GM15510 (cell line): ENCODE measurements at regions not wholly inside any gene's neighbourhood (a gene's known extent, or its start where the extent isn't known, plus 50 kb on each side); places are given as distances from the start of the nearest gene placed in this dataset.

Source experiments
- POLR2A ChIP-seq: IDR thresholded peaks from 3 replicates; pipeline ENCODE4 v1.6.1; 2011; ENCODE audit warnings: borderline replicate concordance; ENCODE audit not compliant: insufficient read length; ENCODE audit errors: extremely low read depth

DNA sequence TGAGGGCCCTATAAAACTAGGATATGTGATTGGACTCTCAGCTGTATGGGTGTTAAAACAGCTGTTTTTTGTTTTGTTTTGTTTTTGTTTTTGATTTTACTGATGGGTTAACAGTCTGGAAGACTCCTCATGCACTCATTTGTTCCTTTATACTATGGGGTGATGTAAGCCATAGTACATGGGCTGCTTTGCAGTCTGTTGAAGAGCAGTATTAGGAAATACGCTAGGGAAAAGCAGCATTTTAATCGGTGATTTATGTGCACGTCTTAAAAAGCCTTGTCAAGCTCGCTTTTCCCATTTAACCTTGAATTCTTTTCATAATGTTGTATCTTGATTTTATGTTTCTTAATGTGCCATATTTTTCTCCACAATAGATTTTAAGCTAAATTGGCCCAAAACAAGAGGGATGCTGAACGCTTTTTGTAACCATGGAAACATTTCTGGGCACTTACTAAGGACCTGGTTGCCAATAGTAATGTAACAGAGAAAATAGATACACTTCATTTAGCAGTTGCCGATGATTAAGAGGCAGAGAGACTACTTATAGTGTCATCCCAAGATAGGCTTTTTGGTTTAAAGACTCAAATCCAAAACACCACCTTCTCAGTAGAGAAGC is 244.0 kb downstream of the SNAPC1 start:
- no peak for TF ChIP-seq POLR2A

DNA sequence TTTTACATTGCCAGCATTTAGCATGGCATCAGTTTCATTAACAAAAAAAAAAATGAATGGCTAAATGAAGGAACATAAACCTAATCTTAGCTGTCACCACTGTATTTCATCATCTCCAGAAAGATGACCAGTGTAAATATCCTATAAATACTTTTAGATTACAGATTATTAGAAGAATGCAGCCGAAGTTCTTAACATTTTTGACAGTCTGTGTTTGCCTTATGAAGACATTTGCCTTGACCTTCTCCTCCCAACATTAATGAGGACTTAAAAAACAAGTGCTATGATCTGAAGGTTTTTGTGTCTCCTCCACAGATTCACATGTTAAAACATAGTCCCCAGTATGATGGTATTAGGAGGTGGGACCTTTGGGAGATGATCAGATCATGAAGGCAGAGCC is 253.0 kb downstream of the SNAPC1 start:
- TF ChIP-seq POLR2A = no peak

DNA sequence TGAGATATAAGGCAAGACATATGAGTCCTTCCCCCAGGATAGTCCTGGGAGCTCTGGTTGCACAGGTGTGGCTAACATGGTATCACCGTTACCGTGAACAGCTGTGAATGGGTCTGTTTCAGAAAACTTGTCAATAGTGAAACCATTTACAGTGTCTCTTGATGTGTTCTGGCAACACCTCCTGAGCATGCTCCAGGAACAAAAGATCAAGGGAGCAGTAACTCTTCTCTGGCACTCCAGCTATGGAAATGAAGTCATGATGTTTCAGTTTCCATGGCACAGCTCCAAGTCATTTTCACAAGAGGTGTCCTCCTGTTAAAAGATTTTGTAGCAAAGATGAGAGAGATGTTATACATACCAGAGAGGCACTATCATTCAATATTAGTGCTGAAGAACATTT is 253.7 kb downstream of the SNAPC1 start:
- no peak for TF ChIP-seq POLR2A

DNA sequence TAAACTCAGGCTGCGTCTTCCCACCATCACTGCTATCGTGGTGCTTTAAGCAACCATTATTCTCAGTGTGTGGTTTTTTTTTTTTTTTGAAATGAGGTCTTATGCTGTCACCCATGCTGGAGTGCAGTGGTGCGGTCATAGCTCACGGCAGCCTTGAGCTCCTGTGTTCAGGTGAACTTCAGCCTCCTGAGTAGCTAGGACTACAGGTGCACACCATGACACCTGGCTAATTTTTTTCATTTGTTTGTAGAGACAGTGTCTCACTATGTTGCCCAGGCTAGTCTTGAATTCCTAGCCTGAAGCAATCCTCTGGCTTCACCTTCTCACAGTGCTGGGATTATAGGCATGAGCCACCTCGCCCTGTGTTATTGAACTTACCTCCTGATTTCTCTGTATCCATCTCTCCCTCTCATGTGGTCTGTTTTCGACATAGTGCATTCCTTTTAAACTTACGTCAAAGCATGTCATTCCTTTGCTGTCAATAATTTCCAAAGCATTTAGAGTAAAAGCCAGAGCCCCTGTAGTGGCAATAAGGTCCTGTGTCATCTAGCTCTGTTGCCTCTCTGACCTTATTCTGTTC is 255.5 kb downstream of the SNAPC1 start:
- TF ChIP-seq POLR2A = no peak

DNA sequence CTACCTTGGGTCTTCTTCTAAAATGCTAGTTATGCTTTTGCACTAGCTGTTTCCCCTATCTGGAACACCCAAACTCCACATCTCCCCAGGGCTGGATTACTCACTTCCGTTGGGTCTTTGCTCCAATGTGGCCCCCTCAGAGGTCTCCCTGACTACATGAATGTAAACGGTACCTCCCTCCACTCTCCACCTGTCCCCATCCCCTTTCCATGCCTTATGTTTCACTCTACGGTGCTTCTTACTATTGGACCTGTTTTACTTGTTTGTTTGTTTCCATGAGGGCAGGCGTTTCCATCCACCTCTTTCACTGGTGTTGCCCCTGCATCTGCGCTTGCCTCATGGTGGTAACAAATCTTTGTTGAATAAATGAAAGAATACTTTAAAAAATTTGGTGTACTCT is 256.4 kb downstream of the SNAPC1 start:
- TF ChIP-seq POLR2A = no peak

DNA sequence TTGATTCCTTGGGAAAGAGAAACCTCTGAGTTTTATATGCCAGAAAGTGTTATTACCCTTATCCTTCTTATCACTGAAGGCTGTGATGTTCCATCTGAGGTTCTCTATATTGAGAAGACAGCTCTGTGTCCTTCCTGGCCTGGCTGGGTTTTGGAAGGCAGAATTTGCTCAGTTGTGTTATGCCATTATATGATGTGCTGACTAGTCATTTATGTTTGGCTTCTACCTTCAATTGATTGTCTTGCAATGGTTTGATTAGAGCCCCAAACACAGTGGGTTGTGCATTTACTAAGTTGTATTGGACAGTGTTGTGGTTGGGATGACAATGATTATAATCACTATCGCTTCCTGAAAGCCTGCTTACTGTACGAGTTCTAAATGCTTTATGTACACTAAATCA is 265.7 kb downstream of the SNAPC1 start:
- TF ChIP-seq POLR2A = no peak

DNA sequence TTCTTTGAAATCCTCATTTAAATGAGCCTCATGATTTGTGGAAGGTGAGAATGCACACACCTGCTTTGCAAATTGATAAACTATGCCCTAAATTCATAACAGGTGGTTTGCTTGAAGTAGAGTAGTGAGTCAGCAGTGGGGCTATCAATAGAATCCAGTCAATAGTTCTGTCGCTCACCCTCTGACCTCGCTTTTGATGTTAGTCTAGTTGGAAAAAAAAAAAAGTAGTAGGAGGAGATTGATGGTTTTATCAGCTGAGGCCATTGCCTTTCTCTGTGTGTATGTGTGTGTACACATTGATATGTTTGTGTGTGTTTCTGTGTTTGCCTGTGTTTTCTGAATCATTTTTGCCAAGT is 267.3 kb downstream of the SNAPC1 start:
- no peak for TF ChIP-seq POLR2A

DNA sequence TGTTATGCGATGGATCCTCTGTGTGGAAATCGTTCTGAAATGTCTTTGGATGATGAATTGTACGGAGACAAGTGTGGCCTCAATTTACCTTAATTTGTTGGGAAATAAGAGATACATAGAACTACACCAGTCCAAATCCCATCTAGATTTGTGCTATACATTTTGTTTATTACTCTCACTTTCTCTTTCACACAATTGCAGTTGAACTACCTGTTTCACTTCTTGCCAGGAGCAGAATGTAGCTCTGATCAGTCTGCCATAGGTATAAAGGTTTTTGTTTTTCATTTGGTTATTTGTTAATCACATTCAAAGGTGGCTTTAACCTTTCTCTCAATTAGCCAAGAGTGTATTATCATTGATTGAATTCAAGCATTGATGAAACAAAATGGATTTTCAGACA is 268.2 kb downstream of the SNAPC1 start:
- no peak for TF ChIP-seq POLR2A

DNA sequence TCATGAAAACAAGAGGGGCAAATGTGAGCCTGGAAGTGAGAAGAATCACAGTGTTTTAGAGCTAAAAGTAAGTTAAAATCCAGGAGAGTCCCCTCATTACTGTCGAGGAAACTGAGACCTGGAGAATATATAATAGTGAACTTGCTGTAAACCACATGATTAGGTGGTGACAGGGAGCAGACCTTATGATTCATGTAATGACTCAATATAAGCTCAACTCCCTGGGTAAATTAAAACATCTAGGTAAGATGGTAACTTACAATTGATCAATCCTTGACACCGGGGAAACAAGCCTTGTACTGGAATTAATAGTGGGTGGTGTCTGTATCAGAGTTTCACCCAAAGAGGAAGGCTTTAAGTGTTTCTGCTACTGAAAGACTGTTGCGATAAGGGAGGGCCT is 269.3 kb downstream of the SNAPC1 start:
- TF ChIP-seq POLR2A = no peak

DNA sequence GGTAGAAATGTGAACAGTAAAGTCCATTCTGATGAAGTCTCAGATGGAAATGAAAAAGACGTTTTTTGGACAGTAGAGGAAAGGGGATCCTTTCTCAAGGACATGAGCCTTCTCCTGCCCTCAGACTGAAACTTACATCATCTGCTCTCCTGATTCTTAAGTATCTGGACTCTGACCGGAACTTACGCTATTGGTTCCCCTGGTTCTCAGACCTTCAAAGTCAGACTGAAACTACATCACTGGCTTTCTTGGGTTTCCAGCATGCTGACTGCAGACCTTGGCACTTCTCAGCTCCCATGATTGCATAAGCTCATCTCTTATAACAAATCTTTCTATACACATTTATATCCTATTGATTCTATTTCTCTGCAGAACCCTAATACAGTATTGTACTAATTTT is 291.0 kb downstream of the SNAPC1 start:
- TF ChIP-seq POLR2A = no peak

DNA sequence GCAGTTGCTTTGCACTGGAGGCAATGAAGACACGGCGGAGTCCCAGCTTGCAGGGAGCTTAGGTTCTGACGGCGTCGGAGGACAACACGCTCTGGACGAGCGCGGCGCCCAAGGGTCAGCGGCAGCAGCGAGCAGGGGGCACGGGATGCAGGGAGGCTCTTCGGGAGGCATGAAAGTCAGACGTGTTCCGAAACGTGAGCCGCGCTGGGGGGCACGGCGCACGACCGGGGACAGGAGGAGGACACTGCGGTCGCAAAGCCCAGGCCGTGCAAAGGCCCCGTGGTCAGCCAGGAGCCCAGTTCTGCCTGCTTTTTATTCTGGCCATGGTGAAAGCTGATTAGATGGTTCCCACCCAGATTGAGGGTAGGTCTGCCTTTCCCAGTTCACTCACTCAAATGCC is 294.6 kb downstream of the SNAPC1 start:
- TF ChIP-seq POLR2A = no peak

DNA sequence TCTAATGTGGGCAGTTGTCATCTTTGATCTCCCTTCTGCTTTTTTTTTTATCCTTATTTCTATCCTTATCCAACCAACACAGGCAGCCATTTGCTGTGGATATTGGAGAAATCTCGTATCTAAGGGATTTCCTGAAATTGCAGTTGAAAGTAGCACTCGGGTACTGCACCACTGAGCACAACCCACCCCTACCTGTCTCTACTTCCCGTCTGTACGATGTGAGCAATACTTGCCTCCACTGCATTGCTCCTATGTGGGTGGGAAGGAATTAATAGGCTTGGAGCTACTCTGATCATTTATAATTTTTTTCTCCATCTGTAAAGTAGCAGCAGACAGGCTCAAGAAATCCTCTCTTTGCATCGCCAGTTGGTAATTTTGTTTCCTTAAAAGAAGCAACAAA is 300.4 kb downstream of the SNAPC1 start:
- no peak for TF ChIP-seq POLR2A

DNA sequence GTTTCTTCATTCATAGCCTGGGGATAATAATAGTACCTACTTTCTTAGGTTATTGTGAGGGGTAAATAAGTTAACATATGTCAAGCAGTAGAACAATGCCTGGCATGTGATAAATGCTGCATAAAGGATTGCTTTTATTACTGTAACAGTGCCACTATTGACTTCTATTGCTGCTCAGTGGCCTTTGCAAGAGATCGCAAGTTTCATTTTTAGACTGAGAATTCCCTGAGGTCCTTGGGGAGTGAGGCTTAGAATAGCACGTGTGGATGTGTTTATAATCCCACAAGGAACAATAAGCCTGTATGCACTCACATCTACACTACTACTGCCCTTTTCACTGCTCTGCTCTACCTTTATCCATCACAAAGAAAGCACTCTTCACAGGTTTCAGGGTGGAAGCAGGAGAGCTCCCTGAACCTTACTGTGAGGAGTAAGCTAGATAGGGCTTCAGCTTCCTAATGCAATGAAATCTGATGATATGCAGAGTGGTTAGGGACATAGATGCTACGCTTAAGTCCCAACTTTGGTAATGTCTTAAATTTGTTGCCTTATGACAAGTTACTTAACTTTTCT is 302.6 kb downstream of the SNAPC1 start:
- no peak for TF ChIP-seq POLR2A

DNA sequence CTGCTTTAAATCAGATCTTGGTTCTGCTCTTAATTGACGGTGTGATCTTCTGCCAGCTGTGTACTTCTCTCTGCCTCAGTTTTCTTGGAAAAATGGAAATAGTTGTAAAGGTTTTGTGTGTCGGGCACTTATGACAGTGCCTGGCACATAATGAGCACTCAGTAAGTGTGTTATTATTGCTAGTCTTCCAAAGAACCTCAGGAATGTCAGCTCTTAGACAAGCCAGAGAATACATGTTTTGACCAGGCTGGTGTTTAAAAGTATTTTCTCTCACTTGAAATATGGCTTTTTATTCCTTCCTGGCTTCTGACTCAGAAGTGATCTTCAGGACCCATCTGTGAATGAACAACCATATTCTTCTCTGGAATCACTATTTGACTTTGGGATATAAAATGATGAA is 304.1 kb downstream of the SNAPC1 start:
- no peak for TF ChIP-seq POLR2A

DNA sequence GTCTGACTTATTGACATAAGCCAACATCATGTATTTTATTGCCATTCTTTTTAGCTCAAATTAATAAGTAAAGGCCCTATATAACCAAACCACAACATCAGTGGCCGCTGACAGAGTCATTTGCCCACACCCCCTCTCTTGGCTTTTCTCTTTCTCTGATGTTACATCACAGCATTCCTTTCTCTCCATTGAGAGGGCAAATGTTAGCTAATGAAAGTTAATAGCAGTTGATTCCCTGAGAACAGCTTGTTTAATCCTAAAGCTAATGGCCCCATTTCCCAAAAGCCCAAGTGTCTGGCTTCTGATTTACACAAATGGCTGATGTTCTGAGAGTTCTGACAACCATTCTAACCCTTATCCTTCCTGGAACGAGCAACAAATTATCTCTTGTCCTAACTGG is 308.8 kb downstream of the SNAPC1 start:
- no peak for TF ChIP-seq POLR2A

DNA sequence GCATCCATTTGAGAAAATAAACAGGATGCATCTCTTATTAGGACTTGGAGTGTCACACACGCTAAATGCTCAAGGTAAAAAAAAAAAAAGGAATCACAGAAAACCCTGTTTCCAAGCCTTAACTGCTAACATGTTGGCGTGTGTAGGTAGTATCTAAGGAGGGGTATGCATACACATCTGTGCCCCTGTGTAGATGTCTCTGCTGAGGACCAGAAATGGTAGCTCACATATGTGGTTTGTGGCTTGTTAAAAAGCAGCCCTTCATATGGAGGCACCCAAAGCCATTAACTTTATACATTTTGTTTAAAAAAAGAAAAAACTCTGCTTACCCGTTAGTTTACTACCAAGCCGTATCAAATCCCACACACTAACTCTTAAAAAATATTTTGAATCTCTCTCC is 314.1 kb downstream of the SNAPC1 start:
- no peak for TF ChIP-seq POLR2A
